Fibroblast of lung (primary cell): ENCODE measurements at regions not wholly inside any gene's neighbourhood (a gene's known extent, or its start where the extent isn't known, plus 50 kb on each side); places are given as distances from the start of the nearest gene placed in this dataset.

Experiments
- DNase-seq, 2 donors: peaks; one replicate each; pipeline versions ENCODE4 v3.0.0 to v3.0.0-alpha.2; 2010; ENCODE audit warnings: low read depth in 2 of 2
- H2AFZ ChIP-seq: 2 replicates; pipeline ENCODE4 v1.5.1; 2012; ENCODE audit warnings: low read length, control low read depth, inconsistent platforms
- H3K27ac ChIP-seq: 2 replicates; pipeline ENCODE4 v1.5.1; 2011; ENCODE audit warnings: low read length, control low read depth; ENCODE audit not compliant: insufficient read depth
- H3K27me3 ChIP-seq: 2 replicates; pipeline ENCODE4 v1.5.1; 2011; ENCODE audit warnings: mild to moderate bottlenecking, low read length; ENCODE audit not compliant: control insufficient read depth, insufficient read depth
- H3K36me3 ChIP-seq: 2 replicates; pipeline ENCODE4 v1.5.1; 2011; ENCODE audit warnings: low read length; ENCODE audit not compliant: control insufficient read depth, insufficient read depth
- H3K4me1 ChIP-seq: 2 replicates; pipeline ENCODE4 v1.5.1; 2011; ENCODE audit warnings: low read length; ENCODE audit not compliant: control insufficient read depth, insufficient read depth; ENCODE audit errors: extremely low read depth
- H3K4me2 ChIP-seq: 2 replicates; pipeline ENCODE4 v1.5.1; 2011; ENCODE audit warnings: low read length, control low read depth; ENCODE audit not compliant: insufficient read depth; ENCODE audit errors: extremely low read depth
- H3K4me3 ChIP-seq, 4 experiments: fragments of 200-600 bp in 1 of 4; sonication (generic) in 1 of 4; replicated peaks in 1 of 4; 2 replicates each; pipeline ENCODE4 v1.5.1; 2011 to 2016; ENCODE audit warnings: low read length in 4 of 4, low read depth in 3 of 4, mild to moderate bottlenecking in 3 of 4, control low read depth in 2 of 4, inconsistent platforms in 1 of 4, mixed read lengths in 1 of 4; ENCODE audit not compliant: insufficient read depth in 1 of 4; ENCODE audit errors: control extremely low read depth in 1 of 4
- H3K79me2 ChIP-seq: 2 replicates; pipeline ENCODE4 v1.5.1; 2012; ENCODE audit warnings: mild to moderate bottlenecking, low read length, inconsistent platforms; ENCODE audit not compliant: control insufficient read depth, insufficient read depth
- H3K9ac ChIP-seq: 2 replicates; pipeline ENCODE4 v1.5.1; 2011; ENCODE audit warnings: mild to moderate bottlenecking, low read length, control low read depth; ENCODE audit not compliant: insufficient read depth
- H3K9me3 ChIP-seq: 2 replicates; pipeline ENCODE4 v1.5.1; 2012; ENCODE audit warnings: low read depth, low read length; ENCODE audit not compliant: control insufficient read depth, insufficient read depth
- H4K20me1 ChIP-seq: 2 replicates; pipeline ENCODE4 v1.5.1; 2011; ENCODE audit warnings: low read length; ENCODE audit not compliant: control insufficient read depth, insufficient read depth; ENCODE audit errors: extremely low read depth
- EZH2 ChIP-seq: IDR thresholded peaks from 2 replicates; pipeline ENCODE4 v1.5.1; 2012; ENCODE audit warnings: low read length, control low read depth, mild to moderate bottlenecking; ENCODE audit errors: missing control alignments
- TF ChIP-seq, protein P1 (sequence below), 2 donors: IDR thresholded peaks in 1 of 2; conservative IDR thresholded peaks in 1 of 2; 1 replicate in 1 of 2; 2 replicates in 1 of 2; pipeline ENCODE4 v1.5.1; 2011 to 2012; ENCODE audit warnings: low read length in 2 of 2, control low read depth in 1 of 2, inconsistent platforms in 1 of 2, low read depth in 1 of 2, mild to moderate bottlenecking in 1 of 2

GRCh38 chr1:222014001-222014400 is 272.1 kb upstream of the DUSP10 start:
- no peak for DNase-seq
- Histone ChIP-seq H3K79me2 (no peaks in the 10 kb centered on the region), H3K4me1 (no peaks in the 10 kb centered on the region), H3K4me2 (no peak overlapping the region), H3K9me3 (no peaks in the 10 kb centered on the region), H3K27me3 (no peaks in the 10 kb centered on the region), H4K20me1 (no peaks in the 10 kb centered on the region), H3K4me3 (no peak overlapping the region), H3K36me3 (no peaks in the 10 kb centered on the region), H2AFZ (no peak overlapping the region), H3K9ac (no peak overlapping the region), H3K27ac (no peak overlapping the region)
- TF ChIP-seq, protein P1, sequence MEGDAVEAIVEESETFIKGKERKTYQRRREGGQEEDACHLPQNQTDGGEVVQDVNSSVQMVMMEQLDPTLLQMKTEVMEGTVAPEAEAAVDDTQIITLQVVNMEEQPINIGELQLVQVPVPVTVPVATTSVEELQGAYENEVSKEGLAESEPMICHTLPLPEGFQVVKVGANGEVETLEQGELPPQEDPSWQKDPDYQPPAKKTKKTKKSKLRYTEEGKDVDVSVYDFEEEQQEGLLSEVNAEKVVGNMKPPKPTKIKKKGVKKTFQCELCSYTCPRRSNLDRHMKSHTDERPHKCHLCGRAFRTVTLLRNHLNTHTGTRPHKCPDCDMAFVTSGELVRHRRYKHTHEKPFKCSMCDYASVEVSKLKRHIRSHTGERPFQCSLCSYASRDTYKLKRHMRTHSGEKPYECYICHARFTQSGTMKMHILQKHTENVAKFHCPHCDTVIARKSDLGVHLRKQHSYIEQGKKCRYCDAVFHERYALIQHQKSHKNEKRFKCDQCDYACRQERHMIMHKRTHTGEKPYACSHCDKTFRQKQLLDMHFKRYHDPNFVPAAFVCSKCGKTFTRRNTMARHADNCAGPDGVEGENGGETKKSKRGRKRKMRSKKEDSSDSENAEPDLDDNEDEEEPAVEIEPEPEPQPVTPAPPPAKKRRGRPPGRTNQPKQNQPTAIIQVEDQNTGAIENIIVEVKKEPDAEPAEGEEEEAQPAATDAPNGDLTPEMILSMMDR (conservative IDR thresholded peaks at IDR 0.05 in 1 of 2, IDR thresholded peaks at IDR 0.05 in 1 of 2; ENCODE audit: low read depth in 1 of 2, low read length in 2 of 2), result no peak
- TF ChIP-seq EZH2, result no peak

DNA sequence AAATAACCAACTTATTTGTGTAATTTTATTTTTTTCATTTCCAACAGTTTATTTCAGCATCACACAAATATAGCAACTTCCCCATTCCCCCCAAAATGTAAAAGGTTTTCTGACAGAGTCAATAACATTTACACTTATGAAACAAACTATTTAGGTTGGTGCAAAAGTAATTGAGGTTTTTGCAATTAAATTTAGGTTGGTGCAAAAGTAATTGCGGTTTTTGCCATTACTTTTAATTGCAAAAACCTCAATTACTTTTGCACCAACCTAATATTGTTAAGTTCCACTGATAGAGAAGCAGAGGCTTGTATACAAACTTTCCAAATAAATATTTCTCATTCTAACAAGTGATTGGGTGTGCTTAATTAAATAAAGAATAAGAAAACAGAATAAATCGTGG is 270.9 kb upstream of the DUSP10 start:
- Histone ChIP-seq H3K9ac (no peak overlapping the region), H3K36me3 (no peaks in the 10 kb centered on the region), H3K27me3 (no peaks in the 10 kb centered on the region), H3K9me3 (no peaks in the 10 kb centered on the region), H3K4me1 (no peaks in the 10 kb centered on the region), H2AFZ (no peak overlapping the region), H3K27ac (no peak overlapping the region), H4K20me1 (no peaks in the 10 kb centered on the region), H3K4me3 (no peak overlapping the region), H3K4me2 (no peak overlapping the region), H3K79me2 (no peaks in the 10 kb centered on the region)
- TF ChIP-seq, protein P1 (conservative IDR thresholded peaks at IDR 0.05 in 1 of 2, IDR thresholded peaks at IDR 0.05 in 1 of 2; ENCODE audit: low read depth in 1 of 2, low read length in 2 of 2), result no peak
- no peak for TF ChIP-seq EZH2
- DNase-seq, result no peak

GRCh38 chr1:222010306-222010705 is 268.4 kb upstream of the DUSP10 start:
- no peak overlapping the region for H3K4me2 ChIP-seq
- H3K9me3 ChIP-seq, result no peaks in the 10 kb centered on the region
- no peaks in the 10 kb centered on the region for H3K4me1 ChIP-seq
- no peaks in the 10 kb centered on the region for H4K20me1 ChIP-seq
- H3K4me3 ChIP-seq, result no peak overlapping the region
- no peak overlapping the region for H2AFZ ChIP-seq
- H3K36me3 ChIP-seq, result no peaks in the 10 kb centered on the region
- DNase-seq, result no peak
- no peaks in the 10 kb centered on the region for H3K27me3 ChIP-seq
- no peak overlapping the region for H3K9ac ChIP-seq
- TF ChIP-seq, protein P1 (conservative IDR thresholded peaks at IDR 0.05 in 1 of 2, IDR thresholded peaks at IDR 0.05 in 1 of 2; ENCODE audit: low read depth in 1 of 2, low read length in 2 of 2), result no peak
- no peak for TF ChIP-seq EZH2
- H3K79me2 ChIP-seq, result no peaks in the 10 kb centered on the region
- H3K27ac ChIP-seq, result no peak overlapping the region
